ENCODE measurements at regions not wholly inside any gene's neighbourhood (a gene's known extent, or its start where the extent isn't known, plus 50 kb on each side); places are given as distances from the start of the nearest gene placed in this dataset.

GRCh38 chr1:5340560-5341130, 651.6 kb downstream of the NPHP4 start:
- no peak for DNase-seq (ENCODE audit: low spot score)

GRCh38 chr1:5338466-5338865, 653.8 kb downstream of the NPHP4 start:
- DNase-seq (ENCODE audit: low spot score) = no peak

- no peak for DNase-seq (ENCODE audit: low spot score)
Observed at GRCh38 chr1:5333291-5333690, 658.9 kb downstream of the NPHP4 start.

GRCh38 chr1:5331101-5331500, 661.1 kb downstream of the NPHP4 start:
- no peak for DNase-seq (ENCODE audit: low spot score)

GRCh38 chr1:5329068-5329739, 663.0 kb downstream of the NPHP4 start:
- DNase-seq (ENCODE audit: low spot score) = no peak

GRCh38 chr1:5324883-5325282, 667.3 kb downstream of the NPHP4 start:
- no peak for DNase-seq (ENCODE audit: low spot score)

GRCh38 chr1:5318143-5318816, 663.9 kb downstream of the AJAP1 start:
- DNase-seq (ENCODE audit: low spot score) = no peak

- no peak for DNase-seq (ENCODE audit: low spot score)
Observed at GRCh38 chr1:5317391-5317790, 663.0 kb downstream of the AJAP1 start.

GRCh38 chr1:5312862-5313261, 658.5 kb downstream of the AJAP1 start:
- no peak for DNase-seq (ENCODE audit: low spot score)

- no peak for DNase-seq (ENCODE audit: low spot score)
Observed at GRCh38 chr1:5312293-5312674, 657.9 kb downstream of the AJAP1 start.

- DNase-seq (ENCODE audit: low spot score) = no peak
Observed at GRCh38 chr1:5311634-5312292, 657.4 kb downstream of the AJAP1 start.

GRCh38 chr1:5311147-5311546, 656.7 kb downstream of the AJAP1 start:
- no peak for DNase-seq (ENCODE audit: low spot score)

GRCh38 chr1:5308249-5308648, 653.8 kb downstream of the AJAP1 start:
- no peak for DNase-seq (ENCODE audit: low spot score)

- DNase-seq (ENCODE audit: low spot score) = no peak
Observed at GRCh38 chr1:5304702-5305101, 650.3 kb downstream of the AJAP1 start.

- DNase-seq (ENCODE audit: low spot score) = no peak
Observed at GRCh38 chr1:5298376-5298775, 644.0 kb downstream of the AJAP1 start.

- no peak for DNase-seq (ENCODE audit: low spot score)
Observed at GRCh38 chr1:5297886-5298239, 643.5 kb downstream of the AJAP1 start.

- no peak for DNase-seq (ENCODE audit: low spot score)
Observed at GRCh38 chr1:5297180-5297885, 642.9 kb downstream of the AJAP1 start.

- DNase-seq (ENCODE audit: low spot score) = no peak
Observed at GRCh38 chr1:5296557-5297179, 642.3 kb downstream of the AJAP1 start.

- DNase-seq (ENCODE audit: low spot score) = no peak
Observed at GRCh38 chr1:5296095-5296494, 641.7 kb downstream of the AJAP1 start.

- no peak for DNase-seq (ENCODE audit: low spot score)
Observed at GRCh38 chr1:5291889-5292288, 637.5 kb downstream of the AJAP1 start.

GRCh38 chr1:5287178-5288150, 633.1 kb downstream of the AJAP1 start:
- no peak for DNase-seq (ENCODE audit: low spot score)
